ENCODE measurements at regions not wholly inside any gene's neighbourhood (a gene's known extent, or its start where the extent isn't known, plus 50 kb on each side); places are given as distances from the start of the nearest gene placed in this dataset.
"Not testable (repeated sequence)": the region's sequence is repeated elsewhere in the genome, so short reads cannot be mapped to it uniquely, and the experiment has no call there.

DNA sequence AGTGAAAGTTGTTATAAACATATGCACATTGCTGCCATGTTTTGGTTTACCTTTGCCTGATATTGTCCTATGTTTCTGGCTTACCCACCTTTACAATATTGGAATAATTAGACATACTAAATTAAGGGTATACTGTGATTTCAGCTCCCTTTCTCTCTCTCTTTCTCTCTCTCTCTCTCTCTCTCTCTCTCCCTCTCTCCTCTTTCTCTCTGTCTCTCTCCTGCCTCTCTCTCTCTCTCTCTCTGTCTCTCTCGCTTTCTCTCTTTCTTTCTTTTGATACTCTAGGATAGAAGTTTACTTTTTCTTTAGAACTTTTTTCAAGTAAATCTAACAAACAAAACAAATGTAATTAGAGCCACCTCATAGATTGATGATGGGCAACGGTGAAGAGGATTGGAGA lies 239.6 kb downstream of the TMEM161B start:
- H3K14ac ChIP-seq (ENCODE audit: low read length), result no peak overlapping the region
- no peak overlapping the region for H2AK5ac ChIP-seq (ENCODE audit: low read depth, low read length)
- no peak overlapping the region for H3K27ac ChIP-seq (replicated peaks; ENCODE audit: low read length)
- H3K79me1 ChIP-seq (ENCODE audit: low read depth, low read length), result no peaks in the 10 kb centered on the region
- no peak overlapping the region for H3K4ac ChIP-seq (ENCODE audit: low read length)
- H4K91ac ChIP-seq (ENCODE audit: low read depth, low read length, poor library complexity), result no peak overlapping the region
- H4K8ac ChIP-seq (ENCODE audit: low read depth, low read length), result no peak overlapping the region
- H3K27me3 ChIP-seq (ENCODE audit: control insufficient read depth in 3 of 3, insufficient read depth in 3 of 3, low read depth in 1 of 3, low read length in 3 of 3), result no peaks in the 10 kb centered on the region
- H2BK15ac ChIP-seq (ENCODE audit: low read length), result no peak overlapping the region
- DNase-seq (ENCODE audit: low spot score), result no peak
- no peak overlapping the region for H2BK5ac ChIP-seq (ENCODE audit: low read length)
- H3K4me2 ChIP-seq (ENCODE audit: insufficient read depth, low read length, poor library complexity, severe bottlenecking), result no peak overlapping the region
- H2BK120ac ChIP-seq (ENCODE audit: low read depth, low read length), result no peak overlapping the region
- no CpG with 5 or more reads among the region's 2 CpGs for WGBS, 2 donors (ENCODE audit: extremely low coverage in 2 of 2, insufficient read length in 2 of 2, insufficient replicate concordance in 1 of 2)
- H3K9ac ChIP-seq (ENCODE audit: low read depth, low read length, poor library complexity), result no peak overlapping the region
- no peaks in the 10 kb centered on the region for H3K4me1 ChIP-seq (ENCODE audit: control insufficient read depth in 2 of 2, insufficient read depth in 1 of 2, low read depth in 1 of 2, low read length in 2 of 2)
- no peak overlapping the region for H3K18ac ChIP-seq (ENCODE audit: low read length)
- H2BK12ac ChIP-seq (ENCODE audit: low read length), result no peak overlapping the region
- no peak overlapping the region for H3K4me3 ChIP-seq (ENCODE audit: low read length in 2 of 2)
- no peak overlapping the region for H2AFZ ChIP-seq (ENCODE audit: low read length)
- H3K36me3 ChIP-seq (replicated peaks in 1 of 2; ENCODE audit: control insufficient read depth in 2 of 2, insufficient read depth in 2 of 2, low read length in 2 of 2), result no peaks in the 10 kb centered on the region
- H3K23ac ChIP-seq (ENCODE audit: low read depth, low read length, poor library complexity), result no peak overlapping the region
- no peaks in the 10 kb centered on the region for H3K9me3 ChIP-seq (replicated peaks in 1 of 2; ENCODE audit: control insufficient read depth in 2 of 2, insufficient read depth in 1 of 2, low read depth in 1 of 2, low read length in 2 of 2)

- Histone ChIP-seq H3K4me2 (ENCODE audit: insufficient read depth, low read length, poor library complexity, severe bottlenecking) (no peak overlapping the region), H3K27me3 (ENCODE audit: control insufficient read depth in 3 of 3, insufficient read depth in 3 of 3, low read depth in 1 of 3, low read length in 3 of 3) (no peaks in the 10 kb centered on the region), H3K9me3 (replicated peaks in 1 of 2; ENCODE audit: control insufficient read depth in 2 of 2, insufficient read depth in 1 of 2, low read depth in 1 of 2, low read length in 2 of 2) (no peaks in the 10 kb centered on the region), H2AK5ac (ENCODE audit: low read depth, low read length) (no peak overlapping the region), H3K79me1 (ENCODE audit: low read depth, low read length) (no peaks in the 10 kb centered on the region), H3K18ac (ENCODE audit: low read length) (no peak overlapping the region), H2BK12ac (ENCODE audit: low read length) (no peak overlapping the region), H2BK15ac (ENCODE audit: low read length) (no peak overlapping the region), H3K4me1 (ENCODE audit: control insufficient read depth in 2 of 2, insufficient read depth in 1 of 2, low read depth in 1 of 2, low read length in 2 of 2) (no peaks in the 10 kb centered on the region), H3K9ac (ENCODE audit: low read depth, low read length, poor library complexity) (no peak overlapping the region), H3K4ac (ENCODE audit: low read length) (no peak overlapping the region), H2BK120ac (ENCODE audit: low read depth, low read length) (no peak overlapping the region), H3K23ac (ENCODE audit: low read depth, low read length, poor library complexity) (no peak overlapping the region), H4K91ac (ENCODE audit: low read depth, low read length, poor library complexity) (no peak overlapping the region), H2AFZ (ENCODE audit: low read length) (no peak overlapping the region), H3K4me3 (ENCODE audit: low read length in 2 of 2) (no peak overlapping the region), H3K36me3 (replicated peaks in 1 of 2; ENCODE audit: control insufficient read depth in 2 of 2, insufficient read depth in 2 of 2, low read length in 2 of 2) (no peaks in the 10 kb centered on the region), H3K14ac (ENCODE audit: low read length) (no peak overlapping the region), H3K27ac (replicated peaks; ENCODE audit: low read length) (no peak overlapping the region), H2BK5ac (ENCODE audit: low read length) (no peak overlapping the region), H4K8ac (ENCODE audit: low read depth, low read length) (no peak overlapping the region)
- no CpG with 5 or more reads among the region's 5 CpGs for WGBS, 2 donors (ENCODE audit: extremely low coverage in 2 of 2, insufficient read length in 2 of 2, insufficient replicate concordance in 1 of 2)
- no peak for DNase-seq (ENCODE audit: low spot score)
Observed at GRCh38 chr5:88021141-88021540, 247.5 kb downstream of the TMEM161B start.

GRCh38 chr5:88014984-88015383 lies 253.7 kb downstream of the TMEM161B start:
- H3K79me1 ChIP-seq (ENCODE audit: low read depth, low read length); H3K4me3 ChIP-seq (ENCODE audit: low read length in 2 of 2); H2BK15ac ChIP-seq (ENCODE audit: low read length); H3K4me1 ChIP-seq (ENCODE audit: control insufficient read depth in 2 of 2, insufficient read depth in 1 of 2, low read depth in 1 of 2, low read length in 2 of 2); H3K36me3 ChIP-seq (replicated peaks in 1 of 2; ENCODE audit: control insufficient read depth in 2 of 2, insufficient read depth in 2 of 2, low read length in 2 of 2); H3K27ac ChIP-seq (replicated peaks; ENCODE audit: low read length); H3K4me2 ChIP-seq (ENCODE audit: insufficient read depth, low read length, poor library complexity, severe bottlenecking); H2AFZ ChIP-seq (ENCODE audit: low read length); H2BK12ac ChIP-seq (ENCODE audit: low read length); H3K4ac ChIP-seq (ENCODE audit: low read length); DNase-seq (ENCODE audit: low spot score); H3K18ac ChIP-seq (ENCODE audit: low read length); H2BK120ac ChIP-seq (ENCODE audit: low read depth, low read length); H3K27me3 ChIP-seq (ENCODE audit: control insufficient read depth in 3 of 3, insufficient read depth in 3 of 3, low read depth in 1 of 3, low read length in 3 of 3); H2BK5ac ChIP-seq (ENCODE audit: low read length); H4K91ac ChIP-seq (ENCODE audit: low read depth, low read length, poor library complexity); H4K8ac ChIP-seq (ENCODE audit: low read depth, low read length); H3K9ac ChIP-seq (ENCODE audit: low read depth, low read length, poor library complexity); H3K9me3 ChIP-seq (replicated peaks in 1 of 2; ENCODE audit: control insufficient read depth in 2 of 2, insufficient read depth in 1 of 2, low read depth in 1 of 2, low read length in 2 of 2); H3K23ac ChIP-seq (ENCODE audit: low read depth, low read length, poor library complexity); H3K14ac ChIP-seq (ENCODE audit: low read length); H2AK5ac ChIP-seq (ENCODE audit: low read depth, low read length): not testable (repeated sequence)
- WGBS, 2 donors (ENCODE audit: extremely low coverage in 2 of 2, insufficient read length in 2 of 2, insufficient replicate concordance in 1 of 2), result no CpG with 5 or more reads among the region's 7 CpGs

DNA sequence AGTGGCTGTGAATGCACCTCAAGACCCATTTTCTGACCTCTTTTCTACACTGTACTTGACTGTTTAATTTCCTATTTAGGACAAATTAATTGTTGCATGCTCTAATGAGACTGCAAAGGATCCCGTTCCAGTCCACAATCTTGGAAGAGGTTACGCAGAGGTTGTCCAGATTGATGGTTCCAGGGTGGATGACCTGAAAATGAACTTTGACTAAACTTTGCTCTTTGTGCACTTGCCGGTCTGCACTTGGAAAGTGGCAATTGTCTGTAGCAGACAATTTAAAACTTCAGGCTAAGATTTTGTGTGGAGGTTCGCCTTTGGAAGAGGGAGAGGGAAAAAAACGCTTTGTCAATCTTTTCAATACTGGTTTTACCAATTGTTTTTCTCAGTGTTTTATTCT lies 267.8 kb downstream of the TMEM161B start:
- Histone ChIP-seq H3K9me3 (replicated peaks in 1 of 2; ENCODE audit: control insufficient read depth in 2 of 2, insufficient read depth in 1 of 2, low read depth in 1 of 2, low read length in 2 of 2) (no peaks in the 10 kb centered on the region), H3K4me3 (ENCODE audit: low read length in 2 of 2) (no peak overlapping the region), H3K36me3 (replicated peaks in 1 of 2; ENCODE audit: control insufficient read depth in 2 of 2, insufficient read depth in 2 of 2, low read length in 2 of 2) (no peaks in the 10 kb centered on the region), H3K27me3 (ENCODE audit: control insufficient read depth in 3 of 3, insufficient read depth in 3 of 3, low read depth in 1 of 3, low read length in 3 of 3) (no peaks in the 10 kb centered on the region), H4K91ac (ENCODE audit: low read depth, low read length, poor library complexity) (no peak overlapping the region), H3K14ac (ENCODE audit: low read length) (no peak overlapping the region), H2AK5ac (ENCODE audit: low read depth, low read length) (no peak overlapping the region), H2BK5ac (ENCODE audit: low read length) (no peak overlapping the region), H2BK12ac (ENCODE audit: low read length) (no peak overlapping the region), H3K27ac (replicated peaks; ENCODE audit: low read length) (no peak overlapping the region), H3K4me1 (ENCODE audit: control insufficient read depth in 2 of 2, insufficient read depth in 1 of 2, low read depth in 1 of 2, low read length in 2 of 2) (no peaks in the 10 kb centered on the region), H2BK15ac (ENCODE audit: low read length) (no peak overlapping the region), H3K9ac (ENCODE audit: low read depth, low read length, poor library complexity) (no peak overlapping the region), H3K18ac (ENCODE audit: low read length) (no peak overlapping the region), H3K79me1 (ENCODE audit: low read depth, low read length) (no peaks in the 10 kb centered on the region), H3K4ac (ENCODE audit: low read length) (no peak overlapping the region), H4K8ac (ENCODE audit: low read depth, low read length) (no peak overlapping the region), H3K23ac (ENCODE audit: low read depth, low read length, poor library complexity) (no peak overlapping the region), H2AFZ (ENCODE audit: low read length) (no peak overlapping the region), H3K4me2 (ENCODE audit: insufficient read depth, low read length, poor library complexity, severe bottlenecking) (no peak overlapping the region), H2BK120ac (ENCODE audit: low read depth, low read length) (no peak overlapping the region)
- no peak for DNase-seq (ENCODE audit: low spot score)
- no CpG with 5 or more reads among the region's 5 CpGs for WGBS, 2 donors (ENCODE audit: extremely low coverage in 2 of 2, insufficient read length in 2 of 2, insufficient replicate concordance in 1 of 2)

All from neuronal stem cell (in vitro differentiated cells).